Neural progenitor cell (in vitro differentiated cells): ENCODE measurements at regions not wholly inside any gene's neighbourhood (a gene's known extent, or its start where the extent isn't known, plus 50 kb on each side); places are given as distances from the start of the nearest gene placed in this dataset.
"Not testable (repeated sequence)": the region's sequence is repeated elsewhere in the genome, so short reads cannot be mapped to it uniquely, and the experiment has no call there.

Experiments used
- CTCF ChIP-seq: fragments of 200-600 bp; sonication (generic); IDR thresholded peaks from 2 replicates; pipeline ENCODE4 v1.5.1; 2017; ENCODE audit warnings: antibody characterized with exemption, mild to moderate bottlenecking
- EZH2 ChIP-seq: fragments of 200-600 bp; sonication (generic); IDR thresholded peaks from 2 replicates; pipeline ENCODE4 v1.6.1; 2017; ENCODE audit warnings: antibody characterized with exemption, mild to moderate bottlenecking, moderate library complexity

DNA sequence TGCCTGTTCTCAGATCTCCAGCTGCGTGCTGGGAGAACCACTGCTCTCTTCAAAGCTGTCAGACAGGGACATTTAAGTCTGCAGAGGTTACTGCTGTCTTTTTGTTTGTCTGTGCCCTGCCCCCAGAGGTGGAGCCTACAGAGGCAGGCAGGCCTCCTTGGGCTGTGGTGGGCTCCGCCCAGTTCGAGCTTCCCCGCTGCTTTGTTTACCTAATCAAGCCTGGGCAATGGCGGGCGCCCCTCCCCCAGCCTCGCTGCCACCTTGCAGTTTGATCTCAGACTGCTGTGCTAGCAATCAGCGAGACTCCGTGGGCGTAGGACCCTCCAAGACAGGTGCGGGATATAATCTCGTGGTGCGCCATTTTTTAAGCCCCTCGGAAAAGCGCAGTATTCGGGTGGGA is 125.8 kb downstream of the ACTBL2 start:
- not testable (repeated sequence) for TF ChIP-seq CTCF, EZH2
